ENCODE measurements at regions not wholly inside any gene's neighbourhood (a gene's known extent, or its start where the extent isn't known, plus 50 kb on each side); places are given as distances from the start of the nearest gene placed in this dataset.

- TF ChIP-seq CREB1 (CRISPR knock-in tag; IDR thresholded peaks at IDR 0.05; ENCODE audit: low read depth) (no peak), STAT1 (IDR thresholded peaks at IDR 0.05; ENCODE audit: unreplicated experiment) (no peak), POLR2AphosphoS5 (IDR thresholded peaks at IDR 0.05; ENCODE audit: low read depth) (no peak), NANOG (IDR thresholded peaks at IDR 0.05; ENCODE audit: borderline replicate concordance) (no peak), ZNF114 (CRISPR knock-in tag; IDR thresholded peaks at IDR 0.05) (no peak), CTCF (conservative IDR thresholded peaks at IDR 0.05; ENCODE audit: low read depth in 2 of 2) (no peak), REST (IDR thresholded peaks at IDR 0.05; ENCODE audit: unreplicated experiment) (no peak), JUNB (IDR thresholded peaks at IDR 0.05; ENCODE audit: unreplicated experiment) (no peak), ETS1 (IDR thresholded peaks at IDR 0.05) (no peak), EZH2phosphoT487 (IDR thresholded peaks at IDR 0.05; ENCODE audit: unreplicated experiment) (no peak), ZNF462 (CRISPR knock-in tag; IDR thresholded peaks at IDR 0.05) (no peak), ZNF331 (CRISPR knock-in tag; IDR thresholded peaks at IDR 0.05; ENCODE audit: low read depth) (no peak), EZH2 (IDR thresholded peaks at IDR 0.05; ENCODE audit: low read depth, unreplicated experiment) (no peak)
- Histone ChIP-seq H3F3A (replicated peaks; ENCODE audit: low read depth) (no peaks in the 10 kb centered on the region), H3K4me2 (no peak overlapping the region), H4K20me1 (replicated peaks; ENCODE audit: insufficient read depth) (no peaks in the 10 kb centered on the region), H2AFZ (no peak overlapping the region), H3K4me3 (no peak overlapping the region), H3K4me1 (ENCODE audit: insufficient read depth) (no peaks in the 10 kb centered on the region), H3K9me2 (ENCODE audit: insufficient read depth) (no peaks in the 10 kb centered on the region), H3K27me3 (ENCODE audit: insufficient read depth) (no peaks in the 10 kb centered on the region), H3K79me2 (replicated peaks; ENCODE audit: insufficient read depth) (no peaks in the 10 kb centered on the region), H3K36me3 (ENCODE audit: insufficient read depth) (no peaks in the 10 kb centered on the region), H3K27ac (ENCODE audit: low read depth) (no peak overlapping the region)
- no peaks in the 10 kb centered on the region for H3K4me1 Mint-ChIP-seq
- H3K27ac Mint-ChIP-seq = no peak overlapping the region
- H3K9me3 Mint-ChIP-seq = peaks cover 4% of the 10 kb centered on the region
- no peak overlapping the region for H3K4me3 Mint-ChIP-seq
- H3K36me3 Mint-ChIP-seq (ENCODE audit: low read depth) = peaks cover 8% of the 10 kb centered on the region
- peaks cover 5% of the 10 kb centered on the region for H3K27me3 Mint-ChIP-seq (ENCODE audit: insufficient read depth, low read depth, poor library complexity)
- ATAC-seq (no peak), DNase-seq (ENCODE audit: low spot score) (no peak)
Observed at GRCh38 chr13:90272356-90272755, 1075.1 kb upstream of the MIR17HG start.

All from GM23338 (cell line).